Adrenal gland (tissue), 9 donors: ENCODE measurements at regions not wholly inside any gene's neighbourhood (a gene's known extent, or its start where the extent isn't known, plus 50 kb on each side); places are given as distances from the start of the nearest gene placed in this dataset.

Experiments
- DNase-seq, 7 donors: peaks; one replicate each; pipeline ENCODE4 v3.0.0-alpha.2; 2019 to 2020
- H3K27ac ChIP-seq, 5 donors: fragments of 200-600 bp; sonication (generic) in 4 of 5; 1 replicate in 3 of 5; 2 replicates in 2 of 5; pipeline versions ENCODE4 v1.5.1 to v1.8.0; 2016 to 2020; ENCODE audit warnings: mild to moderate bottlenecking in 1 of 5
- H3K27me3 ChIP-seq: fragments of 200-600 bp; 2 replicates; pipeline ENCODE4 v1.8.0; 2021
- H3K36me3 ChIP-seq, 2 donors: fragments of 200-600 bp; replicated peaks in 1 of 2; 1 replicate in 1 of 2; 2 replicates in 1 of 2; pipeline versions ENCODE4 v1.5.1 to v1.8.0; 2018 to 2022
- H3K4me1 ChIP-seq, 2 donors: fragments of 200-600 bp; replicated peaks in 1 of 2; 1 replicate in 1 of 2; 2 replicates in 1 of 2; pipeline versions ENCODE4 v1.5.1 to v1.8.0; 2018 to 2021
- H3K4me3 ChIP-seq, 4 donors: fragments of 200-600 bp; sonication (generic) in 3 of 4; one replicate each; pipeline ENCODE4 v1.5.1; 2016 to 2018
- H3K9me3 ChIP-seq, 3 donors: fragments of 200-600 bp; sonication (generic) in 1 of 3; replicated peaks in 1 of 3; 1 replicate in 2 of 3; 2 replicates in 1 of 3; pipeline versions ENCODE4 v1.5.1 to v1.8.0; 2016 to 2021
- CTCF ChIP-seq, 6 experiments: fragments of 450-650 bp in 4 of 6; fragments of 200-600 bp in 2 of 6; sonication (generic) in 1 of 6; IDR thresholded peaks; 1 replicate in 5 of 6; 2 replicates in 1 of 6; pipeline versions ENCODE4 v1.5.1 to v1.8.0; 2016 to 2021; ENCODE audit warnings: antibody characterized with exemption in 6 of 6, mild to moderate bottlenecking in 2 of 6, moderate library complexity in 1 of 6
- POLR2A ChIP-seq, 2 donors: fragments of 450-650 bp; IDR thresholded peaks; one replicate each; pipeline ENCODE4 v1.6.1; 2017; ENCODE audit warnings: antibody characterized with exemption in 2 of 2, mild to moderate bottlenecking in 2 of 2, moderate library complexity in 1 of 2
- WGBS, 4 donors: extraction: QIAGEN DNeasy Blood & Tissue Kit in 2 of 4; methylation state at CpG; one replicate each; pipeline versions ENCODE4 v1.1.5 to v1.1.7; 2013 to 2017; 5-methylcytosine and 5-hydroxymethylcytosine counted together
- intact Hi-C, 2 donors: fragments of 100-400 bp; cut with DNase I; formaldehyde crosslinking; loops; one replicate each; pipeline versions ENCODE4 v1.14.1 to v1.15.0; 2022 to 2023
- donor health status: healthy with polysubstance abuse.
- donor health status: Bipolar disorder and iron deficiency.
- donor health status: DM: yes; HTN: yes; CAD: no.
- donor health status: DM: no; HTN: no; CAD: no.
- donor health status: DM: no; HTN: no; CAD: no.

- WGBS, 4 donors: 91 to 95% (median 92%) methylated on average over 5 of the region's 5 CpGs
- TF ChIP-seq POLR2A (IDR thresholded peaks at IDR 0.05): no peak
- TF ChIP-seq CTCF (IDR thresholded peaks at IDR 0.05): no peak
- Histone ChIP-seq H3K4me3 (no peak overlapping the region), H3K36me3 (no peaks in the 10 kb centered on the region), H3K4me1 (peaks cover 7 to 9% of the 10 kb centered on the region in 2 donors), H3K9me3 (no peaks in the 10 kb centered on the region), H3K27ac (no peak overlapping the region), H3K27me3 (no peaks in the 10 kb centered on the region)
- no peak for DNase-seq
- intact Hi-C loops: loop anchor here (10.0 kb wide), 2 partner anchors 58 to 142 kb away; no protein-coding TSS in a partner anchor
Measured at GRCh38 chr9:73026375-73026774, 73.5 kb upstream of the ALDH1A1 start.

DNA sequence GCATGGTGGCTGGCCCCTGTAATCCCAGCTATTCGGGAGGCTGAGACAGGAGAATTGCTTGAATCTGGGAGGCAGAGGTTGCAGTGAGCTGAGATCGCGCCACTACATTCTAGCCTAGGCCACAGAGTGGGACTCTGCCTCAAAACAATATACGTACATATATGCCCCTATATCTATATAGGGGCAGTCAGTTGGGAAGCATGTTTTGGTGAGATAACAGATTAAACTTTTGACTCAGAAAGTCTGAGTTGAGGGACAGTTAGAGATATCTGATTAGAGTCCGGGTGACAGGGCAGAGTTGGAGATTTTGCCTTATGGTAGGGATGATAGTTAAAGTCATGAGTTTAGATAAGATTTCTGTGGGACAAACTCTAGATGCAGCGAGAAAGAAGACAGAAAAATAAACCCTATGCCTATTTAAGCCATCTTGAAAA is 71.8 kb upstream of the ALDH1A1 start:
- no peak for DNase-seq
- Histone ChIP-seq H3K27ac (no peak overlapping the region), H3K4me3 (no peak overlapping the region), H3K27me3 (no peaks in the 10 kb centered on the region), H3K4me1 (peaks cover 7 to 9% of the 10 kb centered on the region in 2 donors), H3K9me3 (no peaks in the 10 kb centered on the region), H3K36me3 (no peaks in the 10 kb centered on the region)
- no peak for TF ChIP-seq POLR2A (IDR thresholded peaks at IDR 0.05)
- no peak for TF ChIP-seq CTCF (IDR thresholded peaks at IDR 0.05)
- intact Hi-C loops: loop anchor here (10.0 kb wide), 2 partner anchors 60 to 140 kb away; no protein-coding TSS in a partner anchor
- 88 to 95% (median 92%) methylated on average over 6 of the region's 6 CpGs for WGBS, 4 donors

GRCh38 chr9:73023025-73023541 is 70.2 kb upstream of the ALDH1A1 start:
- Histone ChIP-seq H3K9me3 (no peaks in the 10 kb centered on the region), H3K27ac (no peak overlapping the region), H3K36me3 (no peaks in the 10 kb centered on the region), H3K27me3 (no peaks in the 10 kb centered on the region), H3K4me1 (peaks cover 7 to 9% of the 10 kb centered on the region in 2 donors), H3K4me3 (no peak overlapping the region)
- intact Hi-C loops: loop anchor here (2.0 to 10.0 kb wide), 3 partner anchors 62 to 166 kb away; no protein-coding TSS in a partner anchor
- peak; percentile 47 to 66 (median 50) for DNase-seq
- peak; percentile 57 to 90 (median 85) for TF ChIP-seq CTCF (IDR thresholded peaks at IDR 0.05)
- no peak for TF ChIP-seq POLR2A (IDR thresholded peaks at IDR 0.05)
- WGBS, 4 donors: 4 to 15% (median 10%) methylated on average over 7 of the region's 7 CpGs

GRCh38 chr9:73022353-73022752 is 69.5 kb upstream of the ALDH1A1 start:
- WGBS, 4 donors: 26 to 38% (median 32%) methylated on average over 2 of the region's 2 CpGs

More at GRCh38 chr9:73022353-73022752, 69.5 kb upstream of the ALDH1A1 start:
- TF ChIP-seq CTCF (IDR thresholded peaks at IDR 0.05): no peak
- TF ChIP-seq POLR2A (IDR thresholded peaks at IDR 0.05): no peak
- DNase-seq: no peak
- Histone ChIP-seq H3K4me1 (peaks cover 7 to 9% of the 10 kb centered on the region in 2 donors), H3K36me3 (no peaks in the 10 kb centered on the region), H3K9me3 (no peaks in the 10 kb centered on the region), H3K27me3 (no peaks in the 10 kb centered on the region), H3K4me3 (no peak overlapping the region), H3K27ac (no peak overlapping the region)
- intact Hi-C loops: loop anchor here (2.0 to 10.0 kb wide), 3 partner anchors 62 to 166 kb away; no protein-coding TSS in a partner anchor
